Coronary artery (tissue), 2 donors: ENCODE measurements at regions not wholly inside any gene's neighbourhood (a gene's known extent, or its start where the extent isn't known, plus 50 kb on each side); places are given as distances from the start of the nearest gene placed in this dataset.
"Not testable (repeated sequence)": the region's sequence is repeated elsewhere in the genome, so short reads cannot be mapped to it uniquely, and the experiment has no call there.

Source experiments
- DNase-seq: peaks from one replicate; pipeline ENCODE4 v3.0.0-alpha.2; 2017; ENCODE audit warnings: low spot score
- H3K27ac ChIP-seq, 2 donors: fragments of 200-600 bp; sonication (generic); one replicate each; pipeline ENCODE4 v1.5.1; 2016 to 2019
- H3K4me3 ChIP-seq: fragments of 200-600 bp; sonication (generic); 2 replicates; pipeline ENCODE4 v1.5.1; 2016; ENCODE audit warnings: mild to moderate bottlenecking, moderate library complexity
- TF ChIP-seq, protein P1 (sequence below): fragments of 200-600 bp; sonication (generic); IDR thresholded peaks from one replicate; pipeline ENCODE4 v1.5.1; 2019; ENCODE audit warnings: antibody characterized with exemption

- DNase-seq, result no peak
- no peak overlapping the region for H3K4me3 ChIP-seq
Observed at GRCh38 chr2:144628566-144628965, 108.6 kb upstream of the ZEB2 start.

DNA sequence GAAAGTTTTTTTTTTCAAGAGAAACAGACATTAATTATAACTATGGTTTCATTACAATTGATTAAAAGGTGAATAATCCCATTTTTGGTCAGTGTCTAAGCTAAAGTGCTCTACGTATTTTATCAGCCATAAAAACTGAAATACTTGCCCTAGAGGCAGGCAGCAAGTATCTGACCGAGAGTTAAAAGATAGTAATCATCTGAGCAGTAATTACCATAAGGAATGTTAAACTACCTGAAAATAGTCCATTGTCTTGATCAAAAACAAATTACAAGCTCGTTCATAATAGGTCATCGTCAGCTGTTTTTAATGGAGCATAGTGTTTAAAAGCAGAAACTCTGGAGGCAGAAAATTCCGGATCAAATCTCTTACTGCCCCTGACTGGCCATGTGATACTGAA lies 105.7 kb upstream of the ZEB2 start:
- H3K4me3 ChIP-seq, result no peak overlapping the region
- DNase-seq, result no peak
- H3K27ac ChIP-seq, result no peak overlapping the region
- TF ChIP-seq, protein P1, sequence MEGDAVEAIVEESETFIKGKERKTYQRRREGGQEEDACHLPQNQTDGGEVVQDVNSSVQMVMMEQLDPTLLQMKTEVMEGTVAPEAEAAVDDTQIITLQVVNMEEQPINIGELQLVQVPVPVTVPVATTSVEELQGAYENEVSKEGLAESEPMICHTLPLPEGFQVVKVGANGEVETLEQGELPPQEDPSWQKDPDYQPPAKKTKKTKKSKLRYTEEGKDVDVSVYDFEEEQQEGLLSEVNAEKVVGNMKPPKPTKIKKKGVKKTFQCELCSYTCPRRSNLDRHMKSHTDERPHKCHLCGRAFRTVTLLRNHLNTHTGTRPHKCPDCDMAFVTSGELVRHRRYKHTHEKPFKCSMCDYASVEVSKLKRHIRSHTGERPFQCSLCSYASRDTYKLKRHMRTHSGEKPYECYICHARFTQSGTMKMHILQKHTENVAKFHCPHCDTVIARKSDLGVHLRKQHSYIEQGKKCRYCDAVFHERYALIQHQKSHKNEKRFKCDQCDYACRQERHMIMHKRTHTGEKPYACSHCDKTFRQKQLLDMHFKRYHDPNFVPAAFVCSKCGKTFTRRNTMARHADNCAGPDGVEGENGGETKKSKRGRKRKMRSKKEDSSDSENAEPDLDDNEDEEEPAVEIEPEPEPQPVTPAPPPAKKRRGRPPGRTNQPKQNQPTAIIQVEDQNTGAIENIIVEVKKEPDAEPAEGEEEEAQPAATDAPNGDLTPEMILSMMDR, result no peak

More at GRCh38 chr2:144628566-144628965, 108.6 kb upstream of the ZEB2 start:
- H3K27ac ChIP-seq, result no peak overlapping the region
- TF ChIP-seq, protein P1, result no peak

DNA sequence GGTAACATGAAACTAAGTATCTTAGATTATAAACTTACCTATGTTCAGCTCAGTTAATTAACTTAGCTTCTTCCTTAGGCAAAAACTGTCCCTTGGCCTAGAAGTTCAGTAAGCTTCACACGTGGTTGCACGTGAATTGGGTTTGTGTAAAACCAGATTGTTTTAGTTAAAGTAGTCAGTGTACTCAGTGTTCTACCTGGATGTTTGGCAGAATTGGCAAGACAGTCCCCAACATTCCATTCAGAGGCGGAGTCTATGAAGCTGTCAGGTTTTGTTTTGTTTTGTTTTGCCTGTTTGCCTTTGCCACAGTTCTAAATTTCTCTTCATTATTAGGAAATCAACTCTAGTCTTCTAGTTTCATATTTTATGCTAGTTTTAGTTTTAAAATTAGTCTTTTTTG lies 105.3 kb upstream of the ZEB2 start:
- H3K27ac ChIP-seq, result no peak overlapping the region
- TF ChIP-seq, protein P1, result no peak
- H3K4me3 ChIP-seq, result no peak overlapping the region
- no peak for DNase-seq

DNA sequence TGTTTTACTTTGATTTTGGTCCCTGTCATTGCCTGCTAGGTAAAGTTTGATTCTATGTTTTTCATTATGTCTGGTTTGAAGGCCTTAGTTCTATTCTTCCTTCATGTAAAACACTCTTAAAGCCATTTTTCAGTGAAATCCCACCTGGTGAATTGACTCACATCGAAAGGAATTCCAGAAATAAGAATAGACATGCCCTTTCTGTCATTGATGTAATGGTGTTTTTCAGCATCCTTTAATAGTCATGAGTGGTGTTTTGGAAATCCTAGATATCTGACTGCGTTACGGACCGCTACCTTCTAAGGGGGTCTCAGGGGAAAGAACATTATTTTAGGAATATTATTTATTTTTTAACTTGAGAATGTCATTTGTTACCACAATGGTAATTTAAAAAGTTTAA lies 104.5 kb upstream of the ZEB2 start:
- TF ChIP-seq, protein P1, result no peak
- H3K27ac ChIP-seq, result no peak overlapping the region
- no peak overlapping the region for H3K4me3 ChIP-seq
- DNase-seq, result no peak

DNA sequence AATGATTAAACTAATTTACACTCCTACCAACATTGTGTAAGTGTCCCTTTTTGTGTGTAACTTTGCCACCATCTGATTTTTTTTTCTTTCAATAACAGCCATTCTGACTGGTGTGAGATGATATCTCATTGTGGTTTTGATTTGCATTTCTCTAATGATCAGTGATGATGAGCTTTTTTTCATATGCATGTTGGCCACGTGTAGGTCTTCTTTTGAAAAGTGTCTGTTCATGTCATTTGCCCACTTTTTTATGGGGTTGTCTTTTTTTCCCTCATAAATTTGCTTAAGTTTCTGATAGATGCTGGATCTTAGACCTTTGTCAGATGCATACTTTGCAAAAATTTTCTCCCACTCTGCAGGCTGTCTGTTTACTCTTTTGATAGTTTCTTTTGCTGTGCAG lies 102.5 kb upstream of the ZEB2 start:
- not testable (repeated sequence) for DNase-seq, H3K4me3 ChIP-seq, H3K27ac ChIP-seq

DNA sequence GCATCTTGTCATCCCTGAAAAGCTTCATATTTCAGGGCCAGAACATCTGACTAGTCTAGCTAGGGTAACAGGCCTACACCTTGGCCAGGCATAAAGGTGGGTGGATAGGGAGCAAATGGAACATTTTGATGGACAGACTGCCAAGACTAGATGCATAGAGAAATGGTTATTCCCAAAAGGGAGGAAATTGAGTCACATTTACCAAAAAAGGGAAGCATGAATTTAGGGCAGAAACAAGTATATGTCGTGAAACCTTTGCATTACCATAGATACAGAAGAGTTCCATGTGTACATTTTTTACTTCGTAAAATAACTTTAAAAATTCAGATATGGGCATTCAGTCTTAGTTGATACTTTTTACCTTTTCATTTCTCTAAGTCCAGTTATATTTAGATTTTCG lies 101.3 kb upstream of the ZEB2 start:
- DNase-seq, result no peak
- TF ChIP-seq, protein P1, result no peak
- Histone ChIP-seq H3K27ac (no peak overlapping the region), H3K4me3 (no peak overlapping the region)

DNA sequence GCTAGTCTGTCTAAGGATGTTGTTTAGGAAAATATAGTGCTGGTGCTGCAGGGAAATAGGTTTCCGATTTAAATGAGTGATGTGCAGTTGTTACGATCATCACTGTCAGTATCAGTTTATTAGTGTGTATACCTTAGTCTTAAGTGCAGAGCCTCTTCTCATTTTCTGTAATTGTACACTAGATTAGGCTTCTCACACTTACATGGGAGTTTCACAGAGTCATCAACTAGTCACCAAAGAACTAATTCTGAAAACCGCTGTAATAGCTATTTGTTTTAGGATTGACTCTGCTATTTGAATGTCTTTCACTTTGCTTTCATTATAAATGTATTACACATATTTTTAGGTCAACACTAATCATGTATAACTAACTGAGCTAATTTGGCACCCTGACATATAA lies 99.8 kb upstream of the ZEB2 start:
- H3K4me3 ChIP-seq, result no peak overlapping the region
- TF ChIP-seq, protein P1, result no peak
- no peak for DNase-seq
- no peak overlapping the region for H3K27ac ChIP-seq

GRCh38 chr2:144617171-144617570 lies 97.3 kb upstream of the ZEB2 start:
- not testable (repeated sequence) for H3K27ac ChIP-seq, H3K4me3 ChIP-seq, DNase-seq
